Thyroid gland (tissue), 4 donors: ENCODE measurements at regions not wholly inside any gene's neighbourhood (a gene's known extent, or its start where the extent isn't known, plus 50 kb on each side); places are given as distances from the start of the nearest gene placed in this dataset.

Source experiments
- POLR2A ChIP-seq, 2 donors: fragments of 450-650 bp; IDR thresholded peaks; one replicate each; pipeline ENCODE4 v1.6.1; 2017; ENCODE audit warnings: antibody characterized with exemption in 2 of 2, mild to moderate bottlenecking in 2 of 2, moderate library complexity in 1 of 2
- TF ChIP-seq, protein P1 (sequence below), 6 experiments: fragments of 200-600 bp in 3 of 6; fragments of 450-650 bp in 3 of 6; sonication (generic) in 3 of 6; IDR thresholded peaks; one replicate each; pipeline ENCODE4 v1.5.1; 2016 to 2019; ENCODE audit warnings: antibody characterized with exemption in 6 of 6, mild to moderate bottlenecking in 2 of 6, inconsistent platforms in 1 of 6, moderate library complexity in 1 of 6

DNA sequence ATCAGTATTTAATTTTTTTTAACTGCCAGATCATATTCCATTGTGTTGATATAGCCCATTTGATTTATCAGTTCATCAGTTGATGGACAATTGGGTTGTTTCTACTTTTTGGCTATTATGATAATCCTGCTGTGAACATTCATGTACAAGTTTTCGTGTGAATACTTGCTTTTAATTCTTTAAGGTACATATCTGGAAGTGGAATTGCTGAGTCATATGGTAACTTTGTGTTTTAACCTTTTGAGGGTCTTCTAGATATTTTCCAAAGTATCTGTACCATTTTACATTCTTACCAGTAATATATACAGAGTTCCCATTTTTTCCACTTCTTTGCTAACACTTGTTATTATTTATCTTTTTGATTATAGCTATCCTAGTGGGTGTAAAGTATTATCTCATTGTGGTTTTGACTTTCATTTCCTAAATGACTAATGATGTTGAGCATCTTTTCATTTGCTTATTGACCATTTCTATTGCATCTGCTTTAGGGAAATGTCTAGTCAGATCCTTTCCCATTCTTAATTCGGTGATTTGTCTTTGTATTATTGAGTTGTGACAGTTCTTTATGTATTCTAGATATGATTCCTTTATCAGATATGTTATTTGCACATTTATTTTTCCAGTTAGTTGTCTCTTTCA lies 75.2 kb upstream of the NUDT6 start:
- TF ChIP-seq, protein P1, sequence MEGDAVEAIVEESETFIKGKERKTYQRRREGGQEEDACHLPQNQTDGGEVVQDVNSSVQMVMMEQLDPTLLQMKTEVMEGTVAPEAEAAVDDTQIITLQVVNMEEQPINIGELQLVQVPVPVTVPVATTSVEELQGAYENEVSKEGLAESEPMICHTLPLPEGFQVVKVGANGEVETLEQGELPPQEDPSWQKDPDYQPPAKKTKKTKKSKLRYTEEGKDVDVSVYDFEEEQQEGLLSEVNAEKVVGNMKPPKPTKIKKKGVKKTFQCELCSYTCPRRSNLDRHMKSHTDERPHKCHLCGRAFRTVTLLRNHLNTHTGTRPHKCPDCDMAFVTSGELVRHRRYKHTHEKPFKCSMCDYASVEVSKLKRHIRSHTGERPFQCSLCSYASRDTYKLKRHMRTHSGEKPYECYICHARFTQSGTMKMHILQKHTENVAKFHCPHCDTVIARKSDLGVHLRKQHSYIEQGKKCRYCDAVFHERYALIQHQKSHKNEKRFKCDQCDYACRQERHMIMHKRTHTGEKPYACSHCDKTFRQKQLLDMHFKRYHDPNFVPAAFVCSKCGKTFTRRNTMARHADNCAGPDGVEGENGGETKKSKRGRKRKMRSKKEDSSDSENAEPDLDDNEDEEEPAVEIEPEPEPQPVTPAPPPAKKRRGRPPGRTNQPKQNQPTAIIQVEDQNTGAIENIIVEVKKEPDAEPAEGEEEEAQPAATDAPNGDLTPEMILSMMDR (IDR thresholded peaks at IDR 0.05): no peak
- TF ChIP-seq POLR2A (IDR thresholded peaks at IDR 0.05): no peak
